GM21619 (cell line): ENCODE measurements at regions not wholly inside any gene's neighbourhood (a gene's known extent, or its start where the extent isn't known, plus 50 kb on each side); places are given as distances from the start of the nearest gene placed in this dataset.

ENCODE experiments used
- ATAC-seq: cut with Tn5 transposase; IDR thresholded peaks from one replicate; pipeline ENCODE4 v1.9.1; 2021; ENCODE audit not compliant: unreplicated experiment

GRCh38 chr13:106917024-106917571, 349.2 kb upstream of the ARGLU1 start:
- ATAC-seq, result no peak

- ATAC-seq, result no peak
Observed at GRCh38 chr13:106916329-106916976, 348.5 kb upstream of the ARGLU1 start.

GRCh38 chr13:106915146-106915545, 347.2 kb upstream of the ARGLU1 start:
- ATAC-seq, result no peak

GRCh38 chr13:106911627-106912026, 343.7 kb upstream of the ARGLU1 start:
- no peak for ATAC-seq

GRCh38 chr13:106911020-106911419, 343.1 kb upstream of the ARGLU1 start:
- ATAC-seq, result no peak

GRCh38 chr13:106906426-106906996, 338.6 kb upstream of the ARGLU1 start:
- no peak for ATAC-seq

GRCh38 chr13:106905380-106906162, 337.6 kb upstream of the ARGLU1 start:
- ATAC-seq, result no peak

GRCh38 chr13:106899442-106899841, 331.5 kb upstream of the ARGLU1 start:
- no peak for ATAC-seq

GRCh38 chr13:106898231-106898630, 330.3 kb upstream of the ARGLU1 start:
- no peak for ATAC-seq

GRCh38 chr13:106888148-106888547, 320.2 kb upstream of the ARGLU1 start:
- no peak for ATAC-seq

GRCh38 chr13:106887686-106888085, 319.7 kb upstream of the ARGLU1 start:
- ATAC-seq, result no peak

GRCh38 chr13:106883976-106884375, 316.0 kb upstream of the ARGLU1 start:
- no peak for ATAC-seq

- ATAC-seq, result no peak
Observed at GRCh38 chr13:106882246-106882645, 314.3 kb upstream of the ARGLU1 start.

- no peak for ATAC-seq
Observed at GRCh38 chr13:106879806-106880205, 311.9 kb upstream of the ARGLU1 start.

GRCh38 chr13:106874323-106874722, 306.4 kb upstream of the ARGLU1 start:
- no peak for ATAC-seq

GRCh38 chr13:106873810-106874209, 305.9 kb upstream of the ARGLU1 start:
- no peak for ATAC-seq

GRCh38 chr13:106867249-106867648, 299.3 kb upstream of the ARGLU1 start:
- ATAC-seq, result no peak

- ATAC-seq, result no peak
Observed at GRCh38 chr13:106865716-106866440, 297.9 kb upstream of the ARGLU1 start.

GRCh38 chr13:106859533-106859904, 291.6 kb upstream of the ARGLU1 start:
- ATAC-seq, result no peak

- no peak for ATAC-seq
Observed at GRCh38 chr13:106858903-106859532, 291.1 kb upstream of the ARGLU1 start.

GRCh38 chr13:106852436-106852835, 284.5 kb upstream of the ARGLU1 start:
- ATAC-seq, result no peak
